ENCODE measurements at regions not wholly inside any gene's neighbourhood (a gene's known extent, or its start where the extent isn't known, plus 50 kb on each side); places are given as distances from the start of the nearest gene placed in this dataset.

DNA sequence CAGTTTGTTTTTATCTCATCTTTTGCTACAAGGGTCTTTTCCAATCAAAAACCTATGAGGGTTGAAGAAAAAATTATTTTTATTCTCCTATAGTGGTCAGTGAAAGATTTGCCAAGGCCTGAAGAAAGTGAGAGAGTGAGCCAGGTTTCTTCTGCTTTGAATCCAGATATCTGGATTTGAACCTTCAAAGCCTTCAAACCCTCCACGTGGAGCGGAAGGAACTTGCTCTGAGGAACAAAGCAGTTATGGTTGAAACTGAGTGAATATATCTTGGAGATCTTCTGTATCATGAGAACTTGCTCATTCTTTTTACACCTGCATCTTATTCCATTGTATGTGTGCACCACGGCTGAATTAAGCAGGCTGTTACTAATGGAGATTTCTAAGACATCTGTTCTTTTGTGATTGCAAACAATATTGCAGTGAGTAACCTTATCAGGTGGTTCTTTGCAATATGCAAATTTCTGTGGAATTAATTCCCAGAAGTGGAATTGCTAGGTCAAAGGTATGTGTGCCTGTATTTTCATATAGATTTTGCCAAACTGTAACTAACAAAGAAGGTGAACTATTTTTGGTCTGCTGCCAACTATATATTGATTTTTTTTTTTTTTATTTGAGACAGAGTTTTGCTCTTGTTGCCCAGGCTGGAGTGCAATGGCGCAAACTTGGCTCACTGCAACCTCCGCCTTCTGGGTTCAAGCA is 147.9 kb downstream of the B3GNT2 start:
- in situ Hi-C loops (cut with MboI; ENCODE audit: low sequenced_read_pairs in 4 of 4) (no loop called here), intact Hi-C loops (cut with DNase I; ENCODE audit: low total_unique reads) (no loop called here)
- Histone ChIP-seq H3K36me3 (no peaks in the 10 kb centered on the region), H3K9me3 (no peaks in the 10 kb centered on the region), H3K4me3 (no peak overlapping the region), H3K27ac (no peak overlapping the region), H3K4me1 (no peaks in the 10 kb centered on the region), H3K27me3 (no peaks in the 10 kb centered on the region)
- TF ChIP-seq CTCF (IDR thresholded peaks at IDR 0.05 in 4 of 5, conservative IDR thresholded peaks at IDR 0.05 in 1 of 5) (no peak), POLR2A (IDR thresholded peaks at IDR 0.05) (no peak)
- DNase-seq (no peak), ATAC-seq (no peak)

DNA sequence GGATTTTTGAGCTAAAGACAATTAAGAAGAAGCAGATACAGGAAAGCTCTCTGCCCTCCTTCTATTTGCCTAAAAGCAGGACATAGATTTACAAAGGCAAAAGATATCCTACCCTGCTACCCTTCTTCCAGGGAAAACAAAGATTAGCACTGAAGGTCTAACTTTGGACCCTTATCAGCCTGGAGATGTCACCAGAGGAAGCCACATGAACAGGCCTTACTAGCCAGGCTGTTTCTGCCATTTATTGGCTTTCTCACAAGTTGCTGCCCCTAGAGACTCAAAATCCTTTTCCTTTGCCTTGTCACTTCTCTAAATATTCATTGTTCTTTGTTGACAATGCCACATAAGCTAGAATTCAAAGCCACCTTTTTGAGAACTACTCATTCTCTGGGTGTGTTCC is 147.3 kb downstream of the B3GNT2 start:
- Histone ChIP-seq H3K27me3 (no peaks in the 10 kb centered on the region), H3K9me3 (no peaks in the 10 kb centered on the region), H3K4me3 (no peak overlapping the region), H3K27ac (no peak overlapping the region), H3K4me1 (no peaks in the 10 kb centered on the region), H3K36me3 (no peaks in the 10 kb centered on the region)
- DNase-seq = no peak
- intact Hi-C loops (cut with DNase I; ENCODE audit: low total_unique reads) = no loop called here
- no peak for ATAC-seq
- in situ Hi-C loops (cut with MboI; ENCODE audit: low sequenced_read_pairs in 4 of 4) = no loop called here
- TF ChIP-seq POLR2A (IDR thresholded peaks at IDR 0.05) = no peak
- no peak for TF ChIP-seq CTCF (IDR thresholded peaks at IDR 0.05 in 4 of 5, conservative IDR thresholded peaks at IDR 0.05 in 1 of 5)

- no peak overlapping the region for H3K4me3 ChIP-seq
- no peak overlapping the region for H3K27ac ChIP-seq
- H3K4me1 ChIP-seq = no peaks in the 10 kb centered on the region
- no peak for ATAC-seq
- TF ChIP-seq POLR2A (IDR thresholded peaks at IDR 0.05) (no peak), CTCF (IDR thresholded peaks at IDR 0.05 in 4 of 5, conservative IDR thresholded peaks at IDR 0.05 in 1 of 5) (no peak)
- intact Hi-C loops (cut with DNase I; ENCODE audit: low total_unique reads) (no loop called here), in situ Hi-C loops (cut with MboI; ENCODE audit: low sequenced_read_pairs in 4 of 4) (no loop called here)
- H3K27me3 ChIP-seq = no peaks in the 10 kb centered on the region
- H3K36me3 ChIP-seq = no peaks in the 10 kb centered on the region
- H3K9me3 ChIP-seq = no peaks in the 10 kb centered on the region
- no peak for DNase-seq
These were observed 145.1 kb downstream of the B3GNT2 start for GRCh38 chr2:62340994-62341484.

- Histone ChIP-seq H3K27me3 (no peaks in the 10 kb centered on the region), H3K4me3 (no peak overlapping the region), H3K4me1 (no peaks in the 10 kb centered on the region), H3K27ac (no peak overlapping the region), H3K9me3 (no peaks in the 10 kb centered on the region), H3K36me3 (no peaks in the 10 kb centered on the region)
- ATAC-seq (no peak), DNase-seq (no peak)
- no peak for TF ChIP-seq CTCF (IDR thresholded peaks at IDR 0.05 in 4 of 5, conservative IDR thresholded peaks at IDR 0.05 in 1 of 5)
- TF ChIP-seq POLR2A (IDR thresholded peaks at IDR 0.05) = no peak
- intact Hi-C loops (cut with DNase I; ENCODE audit: low total_unique reads) (no loop called here), in situ Hi-C loops (cut with MboI; ENCODE audit: low sequenced_read_pairs in 4 of 4) (no loop called here)
These were observed 143.9 kb downstream of the B3GNT2 start for GRCh38 chr2:62339837-62340236.

GRCh38 chr2:62339413-62339812 is 143.5 kb downstream of the B3GNT2 start:
- intact Hi-C loops (cut with DNase I; ENCODE audit: low total_unique reads) (no loop called here), in situ Hi-C loops (cut with MboI; ENCODE audit: low sequenced_read_pairs in 4 of 4) (no loop called here)
- Histone ChIP-seq H3K27ac (no peak overlapping the region), H3K36me3 (no peaks in the 10 kb centered on the region), H3K9me3 (no peaks in the 10 kb centered on the region), H3K27me3 (no peaks in the 10 kb centered on the region), H3K4me1 (no peaks in the 10 kb centered on the region), H3K4me3 (no peak overlapping the region)
- TF ChIP-seq CTCF (IDR thresholded peaks at IDR 0.05 in 4 of 5, conservative IDR thresholded peaks at IDR 0.05 in 1 of 5) (no peak), POLR2A (IDR thresholded peaks at IDR 0.05) (no peak)
- ATAC-seq = no peak
- DNase-seq = no peak

Data from gastrocnemius medialis (tissue), 4 donors.